Left lung (tissue), 4 donors: ENCODE measurements at regions not wholly inside any gene's neighbourhood (a gene's known extent, or its start where the extent isn't known, plus 50 kb on each side); places are given as distances from the start of the nearest gene placed in this dataset.
A peak's percentile ranks its signal among the peaks of the same experiment; 100 is the strongest.
"Not testable (repeated sequence)": the region's sequence is repeated elsewhere in the genome, so short reads cannot be mapped to it uniquely, and the experiment has no call there.

ENCODE experiments used
- ATAC-seq: fragments of 200-7000 bp; cut with Tn5 transposase; one replicate; pipeline ENCODE4 v1.9.1; 2020; ENCODE audit warnings: moderate library complexity
- DNase-seq, 4 donors: peaks; one replicate each; pipeline ENCODE4 v3.0.0-alpha.2; 2013 to 2020
- H3K27ac ChIP-seq, 2 donors: fragments of 200-600 bp; sonication (generic) in 1 of 2; one replicate each; pipeline versions ENCODE4 v1.5.0 to v1.8.0; 2020 to 2021
- H3K27me3 ChIP-seq, 2 donors: fragments of 200-600 bp; sonication (generic) in 1 of 2; one replicate each; pipeline versions ENCODE4 v1.5.0 to v1.8.0; 2020 to 2021
- H3K36me3 ChIP-seq, 2 donors: fragments of 200-600 bp; sonication (generic) in 1 of 2; one replicate each; pipeline versions ENCODE4 v1.5.0 to v1.8.0; 2020 to 2021
- H3K4me1 ChIP-seq, 2 donors: fragments of 200-600 bp; one replicate each; pipeline ENCODE4 v1.8.0; 2021
- H3K4me3 ChIP-seq, 2 donors: fragments of 200-600 bp; sonication (generic) in 1 of 2; one replicate each; pipeline versions ENCODE4 v1.5.0 to v1.8.0; 2020 to 2021; ENCODE audit warnings: mild to moderate bottlenecking in 1 of 2
- H3K9me3 ChIP-seq, 2 donors: fragments of 200-600 bp; sonication (generic) in 1 of 2; one replicate each; pipeline versions ENCODE4 v1.5.0 to v1.8.0; 2020 to 2021
- CTCF ChIP-seq, 2 donors: fragments of 200-600 bp; sonication (generic) in 1 of 2; IDR thresholded peaks; one replicate each; pipeline versions ENCODE4 v1.5.0 to v1.8.0; 2021; ENCODE audit warnings: antibody characterized with exemption in 2 of 2
- intact Hi-C, 2 donors: fragments of 100-400 bp; cut with DNase I; formaldehyde crosslinking; loops; one replicate each; pipeline versions ENCODE4 v1.11.2 to v1.14.2; 2022
- donor health status: DM: no; HTN: yes; CAD: no.
- donor health status: DM: no; HTN: no; CAD: no.

DNA sequence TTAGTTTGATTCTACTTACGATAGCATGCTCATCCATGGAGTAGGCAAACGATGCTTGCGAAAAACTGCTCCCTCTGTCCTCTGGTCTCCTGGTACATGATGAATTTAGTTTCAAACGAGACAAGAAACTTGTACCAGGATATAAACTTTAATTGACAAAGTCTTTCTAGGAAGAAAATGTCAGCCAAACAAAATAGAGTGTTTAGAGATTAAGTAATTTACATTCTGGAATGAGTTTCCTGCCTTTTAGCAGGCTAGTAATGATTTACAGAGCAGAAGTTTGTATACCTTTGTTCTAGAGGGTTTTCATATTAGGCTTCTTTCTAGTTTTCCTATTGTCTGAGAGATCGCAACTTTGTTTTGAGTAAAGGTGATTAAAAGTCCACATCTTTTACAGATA lies 206.9 kb downstream of the RPL10L start:
- Histone ChIP-seq H3K27ac (no peak overlapping the region), H3K9me3 (peaks cover 0 to 15% of the 10 kb centered on the region in 2 donors), H3K4me1 (no peaks in the 10 kb centered on the region), H3K27me3 (no peaks in the 10 kb centered on the region), H3K36me3 (no peaks in the 10 kb centered on the region), H3K4me3 (no peak overlapping the region)
- intact Hi-C loops, result no loop called here
- ATAC-seq (no peak), DNase-seq (no peak)
- no peak for TF ChIP-seq CTCF (IDR thresholded peaks at IDR 0.05)

GRCh38 chr14:46433381-46433780 lies 218.2 kb downstream of the RPL10L start:
- peaks cover 0 to 10% of the 10 kb centered on the region in 2 donors for H3K9me3 ChIP-seq
- intact Hi-C loops, result no loop called here
- H3K27ac ChIP-seq, result no peak overlapping the region
- H3K36me3 ChIP-seq, result no peaks in the 10 kb centered on the region
- ATAC-seq, result no peak
- H3K27me3 ChIP-seq, result no peaks in the 10 kb centered on the region
- no peak overlapping the region for H3K4me3 ChIP-seq
- H3K4me1 ChIP-seq, result no peaks in the 10 kb centered on the region
- TF ChIP-seq CTCF (IDR thresholded peaks at IDR 0.05), result no peak
- no peak for DNase-seq

DNA sequence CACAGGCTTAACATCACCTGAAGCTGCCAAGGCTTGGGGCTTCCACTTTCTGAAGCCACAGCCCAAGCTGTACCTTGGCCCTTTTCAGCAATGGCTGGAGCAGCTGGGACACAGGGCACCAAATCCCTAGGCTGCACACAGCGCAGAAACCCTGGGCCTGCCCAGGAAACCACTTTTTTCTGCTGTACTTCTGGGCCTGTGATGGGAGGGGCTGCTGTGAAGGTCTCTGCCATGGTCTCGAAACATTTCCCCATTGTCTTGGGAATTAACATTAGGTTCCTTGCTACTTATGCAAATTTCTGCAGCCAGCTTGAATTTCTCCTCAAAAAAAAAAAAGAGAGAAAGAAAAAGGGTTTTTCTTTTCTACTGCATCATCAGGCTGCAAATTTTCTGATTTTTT lies 219.1 kb downstream of the RPL10L start:
- Histone ChIP-seq H3K36me3 (no peaks in the 10 kb centered on the region), H3K27ac (no peak overlapping the region), H3K4me3 (no peak overlapping the region), H3K27me3 (no peaks in the 10 kb centered on the region), H3K4me1 (no peaks in the 10 kb centered on the region), H3K9me3 (peaks cover 0 to 6% of the 10 kb centered on the region in 2 donors)
- intact Hi-C loops, result no loop called here
- no peak for TF ChIP-seq CTCF (IDR thresholded peaks at IDR 0.05)
- no peak for DNase-seq
- no peak for ATAC-seq

GRCh38 chr14:46417066-46417465 lies 234.5 kb downstream of the RPL10L start:
- intact Hi-C loops, result no loop called here
- Histone ChIP-seq H3K36me3 (no peaks in the 10 kb centered on the region), H3K9me3 (peaks cover 0 to 31% of the 10 kb centered on the region in 2 donors), H3K4me3 (no peak overlapping the region), H3K27me3 (no peaks in the 10 kb centered on the region), H3K4me1 (no peaks in the 10 kb centered on the region), H3K27ac (no peak overlapping the region)
- DNase-seq (no peak), ATAC-seq (no peak)
- no peak for TF ChIP-seq CTCF (IDR thresholded peaks at IDR 0.05)

DNA sequence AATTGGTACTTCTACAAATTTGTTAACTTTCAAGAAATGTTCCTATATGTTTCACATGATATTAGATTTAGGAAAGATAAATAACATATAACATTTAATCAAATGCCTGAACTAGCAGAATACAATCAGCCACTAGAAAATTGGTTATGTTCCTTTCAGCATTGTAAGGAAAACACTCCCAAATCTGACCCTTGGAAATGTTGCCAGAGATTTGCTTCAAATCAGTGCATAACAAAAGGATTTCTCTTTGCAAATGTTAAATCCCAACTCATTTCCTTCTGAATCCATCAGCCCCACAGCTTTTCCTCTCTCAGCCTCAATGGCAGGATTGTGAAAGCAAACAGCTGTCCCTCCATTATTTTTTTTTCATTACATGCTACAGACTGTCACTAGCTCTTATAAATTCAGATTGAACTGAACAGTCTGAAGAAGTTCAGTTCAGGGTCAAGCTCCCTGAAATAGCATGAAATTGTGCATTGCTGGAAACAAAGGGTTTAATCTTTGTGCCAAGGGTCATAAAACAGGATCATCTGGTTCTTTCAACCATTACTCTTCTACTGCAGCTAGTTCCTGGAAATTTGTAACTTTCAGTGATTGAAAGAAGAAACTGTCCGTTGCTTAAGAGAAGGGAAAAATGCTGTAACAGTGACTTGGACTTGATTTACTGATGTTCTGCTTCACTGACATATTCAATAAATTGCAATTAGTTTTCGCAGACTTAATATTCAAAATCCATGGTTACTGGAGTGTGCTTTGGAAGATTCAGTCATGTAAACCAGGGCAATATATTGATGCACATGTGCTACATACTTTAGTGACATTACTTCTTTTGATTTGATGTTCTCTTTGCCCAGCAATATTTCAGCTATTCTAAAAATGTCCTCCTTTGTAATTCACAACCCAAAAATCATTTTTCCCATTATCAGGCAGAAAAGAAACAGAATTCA lies 246.4 kb downstream of the RPL10L start:
- Histone ChIP-seq H3K27ac (no peak overlapping the region), H3K27me3 (no peaks in the 10 kb centered on the region), H3K4me3 (no peak overlapping the region), H3K4me1 (no peaks in the 10 kb centered on the region), H3K36me3 (no peaks in the 10 kb centered on the region), H3K9me3 (no peaks in the 10 kb centered on the region)
- TF ChIP-seq CTCF (IDR thresholded peaks at IDR 0.05), result no peak
- intact Hi-C loops, result no loop called here
- no peak for ATAC-seq
- DNase-seq, result peak in 2 of 4 donors; percentile 59 to 74

- H3K4me3 ChIP-seq, H3K9me3 ChIP-seq, H3K36me3 ChIP-seq, DNase-seq, intact Hi-C loops, H3K27me3 ChIP-seq, H3K27ac ChIP-seq, ATAC-seq, H3K4me1 ChIP-seq: not testable (repeated sequence)
These were observed 249.4 kb downstream of the RPL10L start for GRCh38 chr14:46402001-46402690.
